IMR-90 (cell line): ENCODE measurements at regions not wholly inside any gene's neighbourhood (a gene's known extent, or its start where the extent isn't known, plus 50 kb on each side); places are given as distances from the start of the nearest gene placed in this dataset.

ENCODE experiments used
- ATAC-seq: fragments of 200-7000 bp; cut with Tn5 transposase; 2 replicates; pipeline ENCODE4 v1.9.1; 2020; ENCODE audit warnings: low read depth, mild to moderate bottlenecking, moderate library complexity
- BruUV-seq: library from RNA; stranded (reverse); fragments of 400-500 nt; replicated peaks from 2 replicates; lab custom pipeline; 2021; lab: Mats Ljungman, UMichigan
- CTCF ChIA-PET: fragments of 300-600 bp; formaldehyde crosslinking; extraction: SDS; loops from one replicate; lab custom pipeline; 2021; ENCODE audit warnings: antibody characterized with exemption; lab: Yijun Ruan, JAX
- POLR2A ChIA-PET: fragments of 300-600 bp; sonication (Branson Sonifier 250); formaldehyde crosslinking; loops from one replicate; lab custom pipeline; 2022; ENCODE audit warnings: antibody characterized with exemption; ENCODE audit not compliant: unreplicated experiment; lab: Charles Lee
- DNase-seq: peaks from one replicate; pipeline ENCODE4 v3.0.0; 2013
- H2AFZ ChIP-seq: replicated peaks from 2 replicates; pipeline ENCODE3; 2013; ENCODE audit warnings: low read length, mild to moderate bottlenecking; ENCODE audit not compliant: poor library complexity
- H2AK5ac ChIP-seq: 2 replicates; pipeline ENCODE4 v1.6.1; 2013; ENCODE audit warnings: low read depth, low read length, inconsistent platforms
- H2AK9ac ChIP-seq: replicated peaks from 2 replicates; pipeline ENCODE3; 2013; ENCODE audit warnings: mild to moderate bottlenecking, low read depth, low read length, moderate library complexity; ENCODE audit not compliant: poor library complexity
- H2BK120ac ChIP-seq: 2 replicates; pipeline ENCODE4 v1.6.1; 2013; ENCODE audit warnings: low read depth, low read length, inconsistent platforms
- H2BK15ac ChIP-seq: 3 replicates; pipeline ENCODE4 v1.6.1; 2013; ENCODE audit warnings: low read depth, low read length, inconsistent platforms
- H2BK20ac ChIP-seq: 2 replicates; pipeline ENCODE4 v1.6.1; 2013; ENCODE audit warnings: low read depth, mild to moderate bottlenecking, inconsistent platforms, low read length, moderate library complexity
- H2BK5ac ChIP-seq: 2 replicates; pipeline ENCODE4 v1.6.1; 2013; ENCODE audit warnings: mild to moderate bottlenecking, low read depth, low read length, inconsistent platforms; ENCODE audit not compliant: poor library complexity, severe bottlenecking
- H3K14ac ChIP-seq: replicated peaks from 2 replicates; pipeline ENCODE4 v1.6.1; 2013; ENCODE audit warnings: low read depth, low read length, inconsistent platforms
- H3K18ac ChIP-seq: 2 replicates; pipeline ENCODE4 v1.6.1; 2013; ENCODE audit warnings: low read depth, low read length, control low read depth
- H3K23ac ChIP-seq: 2 replicates; pipeline ENCODE4 v1.6.1; 2013; ENCODE audit warnings: low read depth, low read length, inconsistent platforms
- H3K27ac ChIP-seq: 2 replicates; pipeline ENCODE4 v1.5.1; 2013; ENCODE audit warnings: mild to moderate bottlenecking, control low read depth, low read length; ENCODE audit not compliant: insufficient read depth
- H3K27me3 ChIP-seq: 2 replicates; pipeline ENCODE4 v1.6.1; 2013; ENCODE audit warnings: low read length; ENCODE audit not compliant: control insufficient read depth, insufficient read depth
- H3K36me3 ChIP-seq: 2 replicates; pipeline ENCODE4 v1.6.1; 2013; ENCODE audit warnings: low read length, mixed read lengths; ENCODE audit not compliant: control insufficient read depth, insufficient read depth
- H3K4ac ChIP-seq: 2 replicates; pipeline ENCODE4 v1.6.1; 2013; ENCODE audit warnings: low read depth, low read length, inconsistent platforms
- H3K4me1 ChIP-seq: 2 replicates; pipeline ENCODE4 v1.6.1; 2013; ENCODE audit warnings: low read length, mixed read lengths; ENCODE audit not compliant: control insufficient read depth, insufficient read depth
- H3K4me2 ChIP-seq: 2 replicates; pipeline ENCODE4 v1.6.1; 2013; ENCODE audit warnings: low read depth, mild to moderate bottlenecking, control low read depth, low read length, moderate library complexity
- H3K4me3 ChIP-seq: 2 replicates; pipeline ENCODE4 v1.5.1; 2013; ENCODE audit warnings: low read depth, mild to moderate bottlenecking, control low read depth, low read length, moderate library complexity; ENCODE audit not compliant: insufficient read depth
- H3K56ac ChIP-seq: 2 replicates; pipeline ENCODE4 v1.6.1; 2013; ENCODE audit warnings: low read length, inconsistent platforms; ENCODE audit not compliant: insufficient read depth; ENCODE audit errors: extremely low read depth
- H3K79me1 ChIP-seq, 2 experiments: 2 replicates each; pipeline ENCODE4 v1.6.1; 2013; ENCODE audit warnings: low read length in 2 of 2, inconsistent platforms in 1 of 2, low read depth in 1 of 2
- H3K9ac ChIP-seq: 2 replicates; pipeline ENCODE4 v1.6.1; 2013; ENCODE audit warnings: low read depth, low read length, control low read depth
- H3K9me1 ChIP-seq: 2 replicates; pipeline ENCODE4 v1.6.1; 2013; ENCODE audit warnings: low read length, inconsistent platforms; ENCODE audit not compliant: insufficient read depth
- H3K9me3 ChIP-seq: 2 replicates; pipeline ENCODE4 v1.6.1; 2013; ENCODE audit warnings: low read length; ENCODE audit not compliant: control insufficient read depth, insufficient read depth
- H4K20me1 ChIP-seq: 2 replicates; pipeline ENCODE4 v1.6.1; 2013; ENCODE audit warnings: low read length, inconsistent platforms; ENCODE audit not compliant: insufficient read depth
- H4K5ac ChIP-seq: 2 replicates; pipeline ENCODE4 v1.6.1; 2013; ENCODE audit warnings: mild to moderate bottlenecking, low read depth, low read length, control low read depth
- H4K8ac ChIP-seq, 2 experiments: 2 replicates each; pipeline ENCODE4 v1.6.1; 2013; ENCODE audit warnings: low read depth in 2 of 2, low read length in 2 of 2, control low read depth in 1 of 2, inconsistent platforms in 1 of 2
- H4K91ac ChIP-seq: 2 replicates; pipeline ENCODE4 v1.6.1; 2013; ENCODE audit warnings: low read depth, low read length, inconsistent platforms; ENCODE audit not compliant: insufficient read depth
- CHD1 ChIP-seq: IDR thresholded peaks from 2 replicates; pipeline ENCODE4 v1.6.1; 2012; ENCODE audit warnings: low read depth, low read length, improper control_type of control experiment
- FOS ChIP-seq: fragments of 150-350 bp; IDR thresholded peaks from 2 replicates; pipeline ENCODE4 v1.6.1; 2016; ENCODE audit warnings: low read depth, low read length
- MAFK ChIP-seq: IDR thresholded peaks from 2 replicates; pipeline ENCODE4 v1.6.1; 2012; ENCODE audit warnings: low read depth, low read length, improper control_type of control experiment
- MAZ ChIP-seq: IDR thresholded peaks from 2 replicates; pipeline ENCODE4 v1.6.1; 2012; ENCODE audit warnings: low read depth, mild to moderate bottlenecking, low read length, improper control_type of control experiment, moderate library complexity, borderline replicate concordance
- MXI1 ChIP-seq: IDR thresholded peaks from 2 replicates; pipeline ENCODE4 v1.6.1; 2012; ENCODE audit warnings: low read depth, mild to moderate bottlenecking, low read length, moderate library complexity, borderline replicate concordance
- NFE2L2 ChIP-seq: fragments of 150-350 bp; IDR thresholded peaks from 2 replicates; pipeline ENCODE4 v1.6.1; 2016; ENCODE audit warnings: low read depth, mild to moderate bottlenecking, low read length
- POLR2A ChIP-seq: IDR thresholded peaks from 2 replicates; pipeline ENCODE4 v1.6.1; 2012; ENCODE audit warnings: mild to moderate bottlenecking, low read depth, low read length
- RAD21 ChIP-seq: IDR thresholded peaks from 2 replicates; pipeline ENCODE4 v1.6.1; 2012; ENCODE audit warnings: low read length, improper control_type of control experiment
- RFX5 ChIP-seq: IDR thresholded peaks from 2 replicates; pipeline ENCODE4 v1.8.0; 2012; ENCODE audit warnings: low read depth, mild to moderate bottlenecking, low read length, moderate library complexity
- SMC3 ChIP-seq: fragments of 150-350 bp; IDR thresholded peaks from 2 replicates; pipeline ENCODE4 v1.6.1; 2016; ENCODE audit warnings: low read depth, mild to moderate bottlenecking, antibody characterized with exemption, low read length, moderate library complexity
- WGBS, 2 experiments: methylation state at CpG; one replicate each; pipeline versions ENCODE4 v1.1.5 to v1.1.7; 2013; ENCODE audit warnings: missing lambda C conversion rate in 2 of 2; ENCODE audit not compliant: insufficient read length in 1 of 2; ENCODE audit errors: extremely low coverage in 2 of 2; 5-methylcytosine and 5-hydroxymethylcytosine counted together
- dilution Hi-C: fragments of 300-500 bp; cut with HindIII; formaldehyde crosslinking; loops from one replicate; pipeline ENCODE4 v1.14.3; 2018; ENCODE audit warnings: low sequenced_read_pairs; ENCODE audit not compliant: unreplicated experiment
- in situ Hi-C: fragments of 300-500 bp; cut with MboI; formaldehyde crosslinking; loops from 3 replicates; pipeline ENCODE4 v1.14.3; 2019; ENCODE audit warnings: low sequenced_read_pairs, inconsistent platforms, mixed read lengths
- intact Hi-C: fragments of 100-400 bp; cut with micrococcal nuclease; formaldehyde crosslinking; loops from 2 replicates; pipeline ENCODE4 v1.10.0; 2022
- TF ChIP-seq, protein P1 (sequence below): fragments of 150-350 bp; IDR thresholded peaks from 2 replicates; pipeline ENCODE4 v1.6.1; 2016; ENCODE audit warnings: low read depth, mild to moderate bottlenecking, low read length, moderate library complexity, borderline replicate concordance

GRCh38 chr3:191975936-191976335, 515.0 kb downstream of the PYDC2 start:
- Histone ChIP-seq H4K91ac (no peak overlapping the region), H3K9me1 (no peaks in the 10 kb centered on the region), H3K4me2 (no peak overlapping the region), H3K4ac (no peak overlapping the region), H4K5ac (no peak overlapping the region), H3K14ac (no peak overlapping the region), H2AK5ac (no peak overlapping the region), H3K9ac (no peak overlapping the region), H2BK15ac (no peak overlapping the region), H4K8ac (no peak overlapping the region), H3K79me1 (no peaks in the 10 kb centered on the region), H2AK9ac (no peak overlapping the region), H3K56ac (no peak overlapping the region), H3K4me1 (no peaks in the 10 kb centered on the region), H3K27me3 (no peaks in the 10 kb centered on the region), H3K23ac (no peak overlapping the region), H3K27ac (no peak overlapping the region), H3K18ac (no peak overlapping the region), H3K36me3 (no peaks in the 10 kb centered on the region), H2BK20ac (no peak overlapping the region), H2BK5ac (no peak overlapping the region), H2AFZ (no peak overlapping the region), H2BK120ac (no peak overlapping the region), H4K20me1 (no peaks in the 10 kb centered on the region), H3K4me3 (no peak overlapping the region), H3K9me3 (peaks cover 18% of the 10 kb centered on the region)
- intact Hi-C loops (no loop called here), dilution Hi-C loops (no loop called here), in situ Hi-C loops (no loop called here)
- DNase-seq (no peak), ATAC-seq (no peak)
- ChIA-PET POLR2A (no interaction called here), CTCF (no interaction called here)
- BruUV-seq, result no TSS peak
- WGBS, 2 experiments, result no CpG with 5 or more reads among the region's 6 CpGs
- TF ChIP-seq FOS (no peak), POLR2A (no peak), MAFK (no peak), MXI1 (no peak), MAZ (no peak), SMC3 (no peak), RAD21 (no peak), NFE2L2 (no peak), RFX5 (no peak), CHD1 (no peak)
- TF ChIP-seq, protein P1, sequence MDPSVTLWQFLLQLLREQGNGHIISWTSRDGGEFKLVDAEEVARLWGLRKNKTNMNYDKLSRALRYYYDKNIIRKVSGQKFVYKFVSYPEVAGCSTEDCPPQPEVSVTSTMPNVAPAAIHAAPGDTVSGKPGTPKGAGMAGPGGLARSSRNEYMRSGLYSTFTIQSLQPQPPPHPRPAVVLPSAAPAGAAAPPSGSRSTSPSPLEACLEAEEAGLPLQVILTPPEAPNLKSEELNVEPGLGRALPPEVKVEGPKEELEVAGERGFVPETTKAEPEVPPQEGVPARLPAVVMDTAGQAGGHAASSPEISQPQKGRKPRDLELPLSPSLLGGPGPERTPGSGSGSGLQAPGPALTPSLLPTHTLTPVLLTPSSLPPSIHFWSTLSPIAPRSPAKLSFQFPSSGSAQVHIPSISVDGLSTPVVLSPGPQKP, result no peak
